Upper lobe of right lung (tissue), 1 donor: ENCODE measurements at regions not wholly inside any gene's neighbourhood (a gene's known extent, or its start where the extent isn't known, plus 50 kb on each side); places are given as distances from the start of the nearest gene placed in this dataset.

Source experiments
- ATAC-seq: fragments of 200-7000 bp; cut with Tn5 transposase; one replicate; pipeline ENCODE4 v1.9.1; 2020; ENCODE audit warnings: mild to moderate bottlenecking, moderate library complexity
- DNase-seq: peaks from one replicate; pipeline ENCODE4 v3.0.0-alpha.2; 2020
- H3K27ac ChIP-seq: fragments of 200-600 bp; one replicate; pipeline ENCODE4 v1.8.0; 2022
- H3K27me3 ChIP-seq: fragments of 200-600 bp; one replicate; pipeline ENCODE4 v1.8.0; 2022; ENCODE audit warnings: mild to moderate bottlenecking
- H3K36me3 ChIP-seq: fragments of 200-600 bp; one replicate; pipeline ENCODE4 v1.8.0; 2022
- H3K4me1 ChIP-seq: fragments of 200-600 bp; one replicate; pipeline ENCODE4 v1.8.0; 2022
- H3K4me3 ChIP-seq: fragments of 200-600 bp; one replicate; pipeline ENCODE4 v1.8.0; 2022; ENCODE audit warnings: mild to moderate bottlenecking
- H3K9me3 ChIP-seq: fragments of 200-600 bp; one replicate; pipeline ENCODE4 v1.8.0; 2022
- intact Hi-C: fragments of 100-400 bp; cut with DNase I; formaldehyde crosslinking; loops from one replicate; pipeline ENCODE4 v1.11.0; 2022
- TF ChIP-seq, protein P1 (sequence below): fragments of 200-600 bp; IDR thresholded peaks from one replicate; pipeline ENCODE4 v1.8.0; 2022; ENCODE audit warnings: antibody characterized with exemption
- donor health status: DM: no; HTN: yes; CAD: no; lungs with severe emphysema.

DNA sequence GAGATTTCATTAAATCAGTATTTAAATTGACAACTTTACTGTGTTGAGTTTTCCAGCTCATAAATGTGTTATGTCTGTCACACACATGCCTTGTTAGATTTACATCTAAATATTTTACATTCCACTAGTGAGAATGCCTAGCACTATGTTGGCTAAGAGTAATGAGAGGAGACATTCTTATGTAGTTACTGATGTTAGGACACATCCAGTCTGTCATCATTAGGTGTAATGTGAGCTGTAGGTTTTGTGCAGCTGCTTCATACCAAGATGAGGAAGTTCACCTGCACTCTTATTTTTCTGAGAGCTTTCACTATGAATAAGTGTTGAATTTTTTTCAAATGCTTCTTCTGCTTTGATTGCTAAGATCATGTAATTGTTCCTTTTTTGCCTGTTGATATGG is 218.0 kb upstream of the IGFBP3 start:
- Histone ChIP-seq H3K27me3 (no peaks in the 10 kb centered on the region), H3K4me1 (no peaks in the 10 kb centered on the region), H3K9me3 (no peaks in the 10 kb centered on the region), H3K4me3 (no peak overlapping the region), H3K27ac (no peak overlapping the region), H3K36me3 (no peaks in the 10 kb centered on the region)
- no peak for DNase-seq
- TF ChIP-seq, protein P1, sequence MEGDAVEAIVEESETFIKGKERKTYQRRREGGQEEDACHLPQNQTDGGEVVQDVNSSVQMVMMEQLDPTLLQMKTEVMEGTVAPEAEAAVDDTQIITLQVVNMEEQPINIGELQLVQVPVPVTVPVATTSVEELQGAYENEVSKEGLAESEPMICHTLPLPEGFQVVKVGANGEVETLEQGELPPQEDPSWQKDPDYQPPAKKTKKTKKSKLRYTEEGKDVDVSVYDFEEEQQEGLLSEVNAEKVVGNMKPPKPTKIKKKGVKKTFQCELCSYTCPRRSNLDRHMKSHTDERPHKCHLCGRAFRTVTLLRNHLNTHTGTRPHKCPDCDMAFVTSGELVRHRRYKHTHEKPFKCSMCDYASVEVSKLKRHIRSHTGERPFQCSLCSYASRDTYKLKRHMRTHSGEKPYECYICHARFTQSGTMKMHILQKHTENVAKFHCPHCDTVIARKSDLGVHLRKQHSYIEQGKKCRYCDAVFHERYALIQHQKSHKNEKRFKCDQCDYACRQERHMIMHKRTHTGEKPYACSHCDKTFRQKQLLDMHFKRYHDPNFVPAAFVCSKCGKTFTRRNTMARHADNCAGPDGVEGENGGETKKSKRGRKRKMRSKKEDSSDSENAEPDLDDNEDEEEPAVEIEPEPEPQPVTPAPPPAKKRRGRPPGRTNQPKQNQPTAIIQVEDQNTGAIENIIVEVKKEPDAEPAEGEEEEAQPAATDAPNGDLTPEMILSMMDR, result no peak
- intact Hi-C loops, result no loop called here
- ATAC-seq, result no peak

DNA sequence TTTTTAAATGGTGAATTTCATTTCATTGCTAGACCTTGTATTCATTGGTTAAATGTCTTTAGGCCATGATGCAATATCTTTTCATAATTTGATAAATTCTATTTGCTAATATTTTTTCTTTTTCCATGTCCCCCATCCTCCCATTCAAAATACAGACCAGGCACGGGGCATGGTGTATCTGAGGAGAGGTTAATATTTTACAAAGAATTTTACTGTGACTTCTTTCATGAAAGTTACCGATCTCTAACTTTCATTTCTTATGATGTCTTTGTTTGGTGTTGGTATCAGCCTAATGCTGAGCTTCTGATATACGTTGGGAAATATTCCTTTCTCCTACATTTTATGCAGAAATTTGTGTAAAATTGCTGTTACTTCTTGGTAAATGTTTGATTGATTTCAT is 216.7 kb upstream of the IGFBP3 start:
- H3K27ac ChIP-seq, result no peak overlapping the region

GRCh38 chr7:46135557-46135956 is 214.5 kb upstream of the IGFBP3 start:
- Histone ChIP-seq H3K9me3 (no peaks in the 10 kb centered on the region), H3K4me3 (no peak overlapping the region), H3K4me1 (no peaks in the 10 kb centered on the region), H3K36me3 (no peaks in the 10 kb centered on the region), H3K27me3 (no peaks in the 10 kb centered on the region), H3K27ac (no peak overlapping the region)
- intact Hi-C loops, result no loop called here
- DNase-seq (no peak), ATAC-seq (no peak)
- TF ChIP-seq, protein P1, result no peak

More for the DNA sequence above, 216.7 kb upstream of the IGFBP3 start:
- Histone ChIP-seq H3K4me1 (no peaks in the 10 kb centered on the region), H3K9me3 (no peaks in the 10 kb centered on the region), H3K36me3 (no peaks in the 10 kb centered on the region), H3K27me3 (no peaks in the 10 kb centered on the region), H3K4me3 (no peak overlapping the region)
- intact Hi-C loops, result no loop called here
- TF ChIP-seq, protein P1, result no peak
- DNase-seq (no peak), ATAC-seq (no peak)

DNA sequence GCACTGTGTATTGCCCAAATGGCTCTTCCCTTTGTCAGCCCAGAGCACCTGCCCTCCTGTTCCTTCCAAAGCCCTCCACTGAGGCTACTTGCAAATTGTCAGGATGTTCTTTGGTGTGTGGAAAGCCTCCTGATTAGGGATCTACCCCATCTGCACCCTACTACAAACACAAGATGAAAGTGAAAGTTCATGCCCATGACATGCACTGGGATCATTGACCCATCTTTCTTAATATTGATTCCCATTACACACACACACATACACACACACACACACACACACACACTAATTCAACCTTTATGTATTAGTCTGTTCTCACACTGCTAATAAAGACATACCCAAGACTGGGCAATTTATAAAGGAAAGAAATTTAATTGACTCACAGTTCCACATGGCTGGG is 213.7 kb upstream of the IGFBP3 start:
- no peaks in the 10 kb centered on the region for H3K9me3 ChIP-seq
- no peaks in the 10 kb centered on the region for H3K36me3 ChIP-seq
- DNase-seq (no peak), ATAC-seq (no peak)
- H3K4me3 ChIP-seq, result no peak overlapping the region
- no peak overlapping the region for H3K27ac ChIP-seq
- H3K4me1 ChIP-seq, result no peaks in the 10 kb centered on the region
- TF ChIP-seq, protein P1, result no peak
- intact Hi-C loops, result no loop called here
- no peaks in the 10 kb centered on the region for H3K27me3 ChIP-seq

GRCh38 chr7:46134385-46134784 is 213.3 kb upstream of the IGFBP3 start:
- intact Hi-C loops, result no loop called here
- H3K27me3 ChIP-seq, result no peaks in the 10 kb centered on the region
- no peak overlapping the region for H3K4me3 ChIP-seq
- no peak overlapping the region for H3K27ac ChIP-seq
- DNase-seq (no peak), ATAC-seq (peak; percentile 33)
- no peaks in the 10 kb centered on the region for H3K36me3 ChIP-seq
- H3K9me3 ChIP-seq, result no peaks in the 10 kb centered on the region
- TF ChIP-seq, protein P1, result no peak
- no peaks in the 10 kb centered on the region for H3K4me1 ChIP-seq

GRCh38 chr7:46133751-46134150 is 212.7 kb upstream of the IGFBP3 start:
- intact Hi-C loops, result no loop called here
- Histone ChIP-seq H3K36me3 (no peaks in the 10 kb centered on the region), H3K4me3 (no peak overlapping the region), H3K27ac (no peak overlapping the region), H3K27me3 (no peaks in the 10 kb centered on the region), H3K9me3 (no peaks in the 10 kb centered on the region), H3K4me1 (no peaks in the 10 kb centered on the region)
- no peak for DNase-seq
- no peak for ATAC-seq
- TF ChIP-seq, protein P1, result no peak
